Progenitor cell of endocrine pancreas (in vitro differentiated cells): ENCODE measurements at regions not wholly inside any gene's neighbourhood (a gene's known extent, or its start where the extent isn't known, plus 50 kb on each side); places are given as distances from the start of the nearest gene placed in this dataset.

Source experiments
- DNase-seq: peaks from one replicate; pipeline ENCODE4 v3.0.0; 2021; ENCODE audit warnings: low spot score; ENCODE audit not compliant: unreplicated experiment
- H3K27ac Mint-ChIP-seq: 2 replicates; pipeline ENCODE4 v1.8.0; 2021; ENCODE audit warnings: mild to moderate bottlenecking, moderate library complexity, mixed read lengths
- H3K27me3 Mint-ChIP-seq: 2 replicates; pipeline ENCODE4 v1.8.0; 2021; ENCODE audit warnings: mixed read lengths
- H3K36me3 Mint-ChIP-seq: 2 replicates; pipeline ENCODE4 v1.8.0; 2022; ENCODE audit warnings: mixed read lengths; ENCODE audit not compliant: insufficient read depth
- H3K4me1 Mint-ChIP-seq: 2 replicates; pipeline ENCODE4 v1.8.0; 2021; ENCODE audit warnings: low read depth, mixed read lengths
- H3K4me3 Mint-ChIP-seq: 2 replicates; pipeline ENCODE4 v1.8.0; 2021; ENCODE audit warnings: low read depth, mild to moderate bottlenecking, moderate library complexity, mixed read lengths
- H3K9me3 Mint-ChIP-seq: 2 replicates; pipeline ENCODE4 v1.8.0; 2021; ENCODE audit warnings: low read depth, mixed read lengths
- TF ChIP-seq, protein P1 (sequence below): fragments of 200-600 bp; sonication (generic); IDR thresholded peaks from one replicate; pipeline ENCODE4 v1.5.0; 2021; ENCODE audit warnings: antibody characterized with exemption, mild to moderate bottlenecking; ENCODE audit not compliant: unreplicated experiment

DNA sequence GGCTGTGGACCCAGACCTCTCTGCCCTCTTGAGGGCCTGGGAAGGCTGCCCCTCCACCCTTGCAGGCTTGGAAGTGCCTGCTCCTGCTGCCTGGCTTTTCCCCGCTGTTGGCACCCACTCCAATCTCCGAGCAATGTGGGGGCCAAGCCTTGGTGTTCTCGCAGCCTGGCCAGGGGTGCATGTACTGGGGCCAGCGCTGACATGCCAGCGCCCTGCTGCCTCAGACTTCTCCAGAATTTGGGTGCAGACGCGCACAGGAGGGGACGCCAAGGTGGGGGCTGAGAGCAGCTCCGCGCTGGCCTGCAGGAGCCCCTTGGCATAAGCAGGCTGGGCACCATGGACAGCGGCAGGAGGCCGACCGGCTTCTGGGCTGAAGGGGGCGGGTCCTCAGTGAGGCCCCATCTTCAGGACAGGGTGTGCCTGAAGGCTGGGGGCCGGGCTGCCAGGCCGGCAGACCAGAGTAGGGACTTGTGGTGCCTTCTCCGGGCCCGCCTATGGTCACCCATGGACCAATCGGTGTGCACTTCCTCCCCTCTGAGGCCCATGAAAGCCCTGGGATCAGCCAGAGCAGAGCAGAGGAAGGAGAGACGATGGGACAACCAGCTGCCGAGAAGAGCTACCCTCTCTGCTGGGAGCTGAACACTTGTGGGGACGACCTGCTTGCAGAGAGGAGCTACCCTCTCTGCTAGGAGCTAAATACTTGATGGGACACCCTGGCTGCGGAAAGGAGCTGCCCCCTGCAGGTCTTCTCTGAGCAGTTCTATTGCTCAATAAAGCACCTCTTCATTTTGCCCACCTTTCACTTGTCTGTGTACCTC is 118.3 kb downstream of the DNAAF6 start:
- no peak overlapping the region for H3K4me3 Mint-ChIP-seq
- H3K27ac Mint-ChIP-seq, result no peak overlapping the region
- H3K9me3 Mint-ChIP-seq, result peaks cover 17% of the 10 kb centered on the region
- no peaks in the 10 kb centered on the region for H3K27me3 Mint-ChIP-seq
- H3K4me1 Mint-ChIP-seq, result peaks cover 2% of the 10 kb centered on the region
- peak; percentile 80 for DNase-seq
- TF ChIP-seq, protein P1, sequence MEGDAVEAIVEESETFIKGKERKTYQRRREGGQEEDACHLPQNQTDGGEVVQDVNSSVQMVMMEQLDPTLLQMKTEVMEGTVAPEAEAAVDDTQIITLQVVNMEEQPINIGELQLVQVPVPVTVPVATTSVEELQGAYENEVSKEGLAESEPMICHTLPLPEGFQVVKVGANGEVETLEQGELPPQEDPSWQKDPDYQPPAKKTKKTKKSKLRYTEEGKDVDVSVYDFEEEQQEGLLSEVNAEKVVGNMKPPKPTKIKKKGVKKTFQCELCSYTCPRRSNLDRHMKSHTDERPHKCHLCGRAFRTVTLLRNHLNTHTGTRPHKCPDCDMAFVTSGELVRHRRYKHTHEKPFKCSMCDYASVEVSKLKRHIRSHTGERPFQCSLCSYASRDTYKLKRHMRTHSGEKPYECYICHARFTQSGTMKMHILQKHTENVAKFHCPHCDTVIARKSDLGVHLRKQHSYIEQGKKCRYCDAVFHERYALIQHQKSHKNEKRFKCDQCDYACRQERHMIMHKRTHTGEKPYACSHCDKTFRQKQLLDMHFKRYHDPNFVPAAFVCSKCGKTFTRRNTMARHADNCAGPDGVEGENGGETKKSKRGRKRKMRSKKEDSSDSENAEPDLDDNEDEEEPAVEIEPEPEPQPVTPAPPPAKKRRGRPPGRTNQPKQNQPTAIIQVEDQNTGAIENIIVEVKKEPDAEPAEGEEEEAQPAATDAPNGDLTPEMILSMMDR, result peak; percentile 38
- H3K36me3 Mint-ChIP-seq, result no peaks in the 10 kb centered on the region

DNA sequence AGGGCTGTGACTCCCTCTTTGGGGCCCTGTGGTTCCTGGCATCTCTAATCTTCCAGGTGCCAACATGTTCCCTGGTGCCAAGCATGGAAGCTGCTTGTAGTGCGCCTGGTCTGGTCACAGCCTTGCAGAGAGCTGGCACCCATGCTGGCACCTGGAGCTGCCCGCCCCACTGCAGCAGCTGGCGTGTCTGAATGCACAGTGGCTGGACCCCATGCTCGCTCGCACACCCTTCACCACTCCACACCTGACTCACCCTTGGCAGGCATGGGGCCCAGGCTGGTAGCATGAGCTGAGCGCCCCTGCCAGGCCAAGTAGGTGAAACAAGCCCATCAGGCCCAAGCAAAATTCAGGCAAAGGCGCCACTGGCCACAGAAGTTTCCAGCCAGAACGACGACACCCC is 119.1 kb downstream of the DNAAF6 start:
- no peak for DNase-seq
- Mint-ChIP-seq H3K9me3 (peaks cover 17% of the 10 kb centered on the region), H3K4me1 (peaks cover 3% of the 10 kb centered on the region)

DNA sequence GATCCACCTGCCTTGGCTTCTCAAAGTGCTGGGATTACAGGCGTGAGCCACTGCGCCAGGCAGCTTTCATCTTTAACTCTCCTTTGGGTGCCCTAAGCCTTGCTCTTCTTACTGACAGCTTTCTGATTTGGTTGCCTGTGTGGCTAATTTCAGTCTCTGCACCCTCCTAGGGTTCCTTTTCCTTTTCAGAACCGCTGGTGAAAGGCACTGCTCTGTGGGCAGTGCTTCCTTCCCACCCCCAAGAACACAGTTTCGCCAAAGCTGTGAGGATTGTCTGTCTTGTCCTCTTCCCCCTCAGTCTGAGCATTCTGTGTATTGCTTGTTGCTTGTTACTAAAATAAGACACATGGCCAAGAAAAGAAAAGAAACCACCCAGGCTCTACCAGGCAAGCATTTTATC is 101.4 kb upstream of the FRMPD3 start:
- TF ChIP-seq, protein P1, result no peak
- H3K4me3 Mint-ChIP-seq, result no peak overlapping the region
- DNase-seq, result no peak
- H3K36me3 Mint-ChIP-seq, result no peaks in the 10 kb centered on the region
- H3K4me1 Mint-ChIP-seq, result no peaks in the 10 kb centered on the region
- no peak overlapping the region for H3K27ac Mint-ChIP-seq
- no peaks in the 10 kb centered on the region for H3K27me3 Mint-ChIP-seq
- peaks cover 24% of the 10 kb centered on the region for H3K9me3 Mint-ChIP-seq

More for the DNA sequence above, 119.1 kb downstream of the DNAAF6 start:
- TF ChIP-seq, protein P1, result no peak
- Mint-ChIP-seq H3K4me3 (no peak overlapping the region), H3K36me3 (no peaks in the 10 kb centered on the region), H3K27ac (no peak overlapping the region), H3K27me3 (no peaks in the 10 kb centered on the region)

DNA sequence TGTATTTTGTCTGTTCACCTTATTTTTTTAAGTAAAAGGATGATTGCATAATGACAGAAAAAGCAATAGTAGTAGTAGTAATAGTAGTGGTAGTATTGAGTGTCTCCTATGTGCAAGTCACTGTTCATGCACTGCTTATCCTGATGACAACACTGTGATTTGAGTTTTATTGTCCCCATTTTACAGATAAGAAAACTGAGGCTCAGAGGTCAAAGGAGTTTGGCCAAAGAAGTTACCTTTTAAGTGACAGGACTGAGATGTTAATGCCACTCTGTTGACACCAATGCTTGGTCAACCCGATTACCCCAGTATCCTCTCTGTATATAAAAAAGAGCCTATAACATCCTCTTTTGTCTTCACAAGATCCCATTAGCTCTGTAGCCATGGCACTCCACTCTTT is 100.5 kb upstream of the FRMPD3 start:
- H3K27me3 Mint-ChIP-seq, result no peaks in the 10 kb centered on the region
- H3K4me3 Mint-ChIP-seq, result no peak overlapping the region
- H3K9me3 Mint-ChIP-seq, result peaks cover 24% of the 10 kb centered on the region
- TF ChIP-seq, protein P1, result no peak
- H3K36me3 Mint-ChIP-seq, result no peaks in the 10 kb centered on the region
- DNase-seq, result no peak
- H3K27ac Mint-ChIP-seq, result no peak overlapping the region
- no peaks in the 10 kb centered on the region for H3K4me1 Mint-ChIP-seq

DNA sequence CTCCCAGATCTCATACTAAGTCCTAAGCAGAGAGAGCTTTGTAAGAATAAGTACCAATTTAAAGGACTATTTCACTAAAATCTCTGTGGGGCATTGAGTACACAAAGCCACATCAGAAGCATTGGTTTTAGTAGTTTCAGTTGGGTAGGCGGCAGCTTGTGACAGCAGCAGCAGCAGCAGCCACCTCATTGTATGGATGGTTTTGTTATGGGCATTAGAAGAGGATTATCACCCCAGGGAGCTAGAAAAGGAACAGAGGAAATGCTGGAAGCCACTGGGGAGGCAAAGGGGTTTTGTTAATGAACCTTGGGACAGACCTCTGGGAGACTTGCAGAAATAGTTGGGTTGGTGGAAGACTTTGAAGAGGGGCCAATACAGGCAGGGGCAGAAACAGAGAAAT is 93.9 kb upstream of the FRMPD3 start:
- Mint-ChIP-seq H3K4me3 (no peak overlapping the region), H3K27me3 (peaks cover 4% of the 10 kb centered on the region), H3K27ac (no peak overlapping the region), H3K4me1 (no peaks in the 10 kb centered on the region), H3K9me3 (peaks cover 25% of the 10 kb centered on the region), H3K36me3 (no peaks in the 10 kb centered on the region)
- no peak for DNase-seq
- TF ChIP-seq, protein P1, result no peak
